GM12864 (cell line): ENCODE measurements at regions not wholly inside any gene's neighbourhood (a gene's known extent, or its start where the extent isn't known, plus 50 kb on each side); places are given as distances from the start of the nearest gene placed in this dataset.
"Not testable (repeated sequence)": the region's sequence is repeated elsewhere in the genome, so short reads cannot be mapped to it uniquely, and the experiment has no call there.

Source experiments
- DNase-seq: peaks from one replicate; pipeline ENCODE4 v3.0.0-alpha.2; 2011; ENCODE audit warnings: low read depth
- H3K4me3 ChIP-seq: 2 replicates; pipeline ENCODE4 v1.5.1; 2011; ENCODE audit warnings: mild to moderate bottlenecking, low read depth, low read length, control low read depth
- CTCF ChIP-seq: IDR thresholded peaks from 2 replicates; pipeline ENCODE4 v1.5.1; 2011; ENCODE audit warnings: low read depth, mild to moderate bottlenecking, moderate library complexity, low read length, control low read depth, inconsistent platforms; ENCODE audit errors: missing control alignments

GRCh38 chr2:2779727-2780126, 448.7 kb upstream of the MYT1L start:
- H3K4me3 ChIP-seq: no peak overlapping the region
- TF ChIP-seq CTCF: no peak
- no peak for DNase-seq

- TF ChIP-seq CTCF: no peak
- DNase-seq: no peak
- H3K4me3 ChIP-seq: no peak overlapping the region
Observed at GRCh38 chr2:2777876-2778275, 446.8 kb upstream of the MYT1L start.

GRCh38 chr2:2777213-2777612, 446.1 kb upstream of the MYT1L start:
- TF ChIP-seq CTCF: no peak
- DNase-seq: no peak
- no peak overlapping the region for H3K4me3 ChIP-seq

DNA sequence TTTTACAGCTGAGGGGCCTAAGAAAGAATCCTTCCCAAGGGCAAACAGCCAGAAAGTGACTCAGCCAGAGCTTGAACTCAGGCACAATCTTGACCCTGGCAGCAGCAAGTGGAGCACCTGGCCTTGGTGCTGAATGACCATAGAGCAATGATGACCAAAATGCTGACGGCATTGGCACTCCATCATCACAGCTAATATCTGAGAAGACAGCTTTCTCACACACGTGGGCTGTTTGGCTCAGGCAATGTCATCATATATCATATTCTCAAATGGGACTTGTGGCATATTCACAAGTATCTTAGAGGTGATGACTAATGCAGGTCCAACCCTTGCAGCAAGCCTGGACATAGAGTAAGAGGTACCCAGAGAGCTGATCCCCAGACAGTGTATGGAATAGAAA, 443.9 kb upstream of the MYT1L start:
- no peak for TF ChIP-seq CTCF
- DNase-seq: no peak
- no peak overlapping the region for H3K4me3 ChIP-seq

- DNase-seq: no peak
- no peak overlapping the region for H3K4me3 ChIP-seq
- no peak for TF ChIP-seq CTCF
Observed at GRCh38 chr2:2773692-2774091, 442.6 kb upstream of the MYT1L start.

GRCh38 chr2:2773080-2773479, 442.0 kb upstream of the MYT1L start:
- H3K4me3 ChIP-seq, DNase-seq: not testable (repeated sequence)

DNA sequence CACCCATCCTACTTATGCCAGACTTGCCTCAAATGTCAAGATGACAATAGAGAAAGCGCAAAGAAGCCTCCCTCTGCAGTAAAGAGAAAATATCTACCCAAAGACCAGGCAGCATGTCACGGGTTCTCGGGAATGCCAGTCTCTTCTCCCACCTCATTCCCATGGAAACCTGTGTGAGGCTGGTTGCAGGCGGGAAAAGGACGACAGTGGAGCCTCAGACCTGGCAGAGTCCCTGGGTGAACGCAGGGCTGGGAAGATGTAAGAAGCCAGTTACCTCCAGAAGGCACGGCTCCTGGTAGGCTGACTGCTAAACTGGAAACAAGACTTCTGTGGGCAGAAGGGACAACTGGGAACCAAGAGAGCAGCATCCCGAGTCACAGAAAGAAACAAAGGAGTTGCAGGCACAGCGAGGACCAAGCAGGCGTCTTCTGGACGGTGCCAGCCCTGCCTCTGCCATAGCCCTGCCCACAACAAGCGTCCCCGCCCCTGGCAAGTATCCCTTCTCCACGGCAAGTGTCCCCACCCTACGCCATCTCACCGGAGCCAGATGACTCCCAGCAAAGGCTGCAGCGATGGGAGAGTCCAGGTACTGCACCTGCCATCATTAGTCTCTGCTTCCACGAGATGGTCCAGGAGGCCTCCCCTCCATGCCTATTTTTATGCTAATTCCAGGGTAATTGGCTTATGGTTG, 440.8 kb upstream of the MYT1L start:
- H3K4me3 ChIP-seq: no peak overlapping the region
- no peak for TF ChIP-seq CTCF
- DNase-seq: no peak
